T-helper 1 cell treated with Interleukin-12 subunit alpha and Interleukin-12 subunit beta and Interleukin-4 antibody, amounts not matched to agents 30 μg/mL and 1 μg/mL, for 36 hours (primary cell): ENCODE measurements at regions not wholly inside any gene's neighbourhood (a gene's known extent, or its start where the extent isn't known, plus 50 kb on each side); places are given as distances from the start of the nearest gene placed in this dataset.

Experiments used
- H3K27ac Mint-ChIP-seq: one replicate; pipeline ENCODE4 v1.8.0; 2021; ENCODE audit warnings: mild to moderate bottlenecking, mixed read lengths
- H3K27me3 Mint-ChIP-seq: one replicate; pipeline ENCODE4 v1.8.0; 2021; ENCODE audit warnings: low read depth, mixed read lengths
- H3K36me3 Mint-ChIP-seq: one replicate; pipeline ENCODE4 v1.8.0; 2021; ENCODE audit warnings: low read depth, mixed read lengths
- H3K4me1 Mint-ChIP-seq: one replicate; pipeline ENCODE4 v1.8.0; 2021; ENCODE audit warnings: low read depth, mixed read lengths
- H3K4me3 Mint-ChIP-seq: one replicate; pipeline ENCODE4 v1.8.0; 2021; ENCODE audit warnings: mild to moderate bottlenecking, moderate library complexity, mixed read lengths
- H3K9me3 Mint-ChIP-seq: one replicate; pipeline ENCODE4 v1.8.0; 2021; ENCODE audit warnings: mixed read lengths

GRCh38 chr10:123582084-123582989 is 83.8 kb upstream of the GPR26 start:
- peaks cover 22% of the 10 kb centered on the region for H3K27me3 Mint-ChIP-seq
- no peak overlapping the region for H3K4me3 Mint-ChIP-seq
- no peaks in the 10 kb centered on the region for H3K4me1 Mint-ChIP-seq
- H3K27ac Mint-ChIP-seq = no peak overlapping the region
- no peaks in the 10 kb centered on the region for H3K36me3 Mint-ChIP-seq
- H3K9me3 Mint-ChIP-seq = no peaks in the 10 kb centered on the region

DNA sequence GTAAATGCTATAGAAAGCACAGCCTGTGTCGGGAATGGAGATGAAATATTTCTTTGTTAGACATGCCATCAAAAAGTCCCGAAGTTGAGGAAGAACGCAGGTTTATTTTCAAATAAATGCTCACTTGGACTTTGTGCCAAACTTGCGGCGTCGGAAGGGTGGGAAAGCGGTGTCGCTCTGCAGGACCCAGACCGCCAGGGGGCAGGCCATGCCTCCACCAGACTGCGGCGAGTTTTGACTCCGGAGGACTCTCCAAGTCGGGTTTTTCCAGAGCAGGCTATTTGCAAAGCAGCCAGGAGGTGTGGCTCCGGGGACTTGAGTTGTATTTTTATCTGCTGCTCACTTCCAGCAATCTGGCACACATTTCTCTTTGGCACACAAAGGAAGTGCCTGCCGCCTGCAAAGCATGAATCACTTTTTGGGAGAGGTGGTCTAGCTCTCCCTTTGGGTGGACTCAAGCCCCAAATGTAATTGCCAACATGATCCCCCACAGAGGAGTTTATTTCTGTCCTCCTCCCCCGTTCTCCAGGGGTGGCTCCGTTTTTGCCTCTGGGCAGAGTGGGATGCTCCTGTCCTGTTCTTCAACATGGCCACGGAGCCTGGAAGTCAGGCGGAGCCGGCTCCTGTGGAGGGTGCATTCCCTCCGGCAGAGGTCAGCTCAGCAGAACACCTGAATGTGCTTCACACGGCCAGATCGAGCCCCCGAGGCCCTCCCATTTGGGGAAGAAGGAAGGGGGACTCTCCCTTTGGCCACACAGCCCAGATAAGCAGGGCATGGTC is 82.3 kb upstream of the GPR26 start:
- Mint-ChIP-seq H3K36me3 (no peaks in the 10 kb centered on the region), H3K9me3 (no peaks in the 10 kb centered on the region), H3K4me1 (no peaks in the 10 kb centered on the region), H3K27ac (no peak overlapping the region), H3K27me3 (peaks cover 22% of the 10 kb centered on the region), H3K4me3 (no peak overlapping the region)

- no peaks in the 10 kb centered on the region for H3K9me3 Mint-ChIP-seq
- H3K27me3 Mint-ChIP-seq = peaks cover 22% of the 10 kb centered on the region
- H3K27ac Mint-ChIP-seq = no peak overlapping the region
- H3K4me1 Mint-ChIP-seq = no peaks in the 10 kb centered on the region
- no peaks in the 10 kb centered on the region for H3K36me3 Mint-ChIP-seq
- no peak overlapping the region for H3K4me3 Mint-ChIP-seq
Observed at GRCh38 chr10:123584419-123584775, 81.8 kb upstream of the GPR26 start.

- H3K27ac Mint-ChIP-seq = no peak overlapping the region
- H3K9me3 Mint-ChIP-seq = no peaks in the 10 kb centered on the region
- no peaks in the 10 kb centered on the region for H3K36me3 Mint-ChIP-seq
- peaks cover 22% of the 10 kb centered on the region for H3K27me3 Mint-ChIP-seq
- H3K4me1 Mint-ChIP-seq = no peaks in the 10 kb centered on the region
- H3K4me3 Mint-ChIP-seq = no peak overlapping the region
Observed at GRCh38 chr10:123585477-123586445, 80.4 kb upstream of the GPR26 start.

- peaks cover 21% of the 10 kb centered on the region for H3K27me3 Mint-ChIP-seq
- H3K36me3 Mint-ChIP-seq = no peaks in the 10 kb centered on the region
- no peaks in the 10 kb centered on the region for H3K9me3 Mint-ChIP-seq
- no peak overlapping the region for H3K27ac Mint-ChIP-seq
- no peaks in the 10 kb centered on the region for H3K4me1 Mint-ChIP-seq
- H3K4me3 Mint-ChIP-seq = no peak overlapping the region
Observed at GRCh38 chr10:123587110-123587509, 79.0 kb upstream of the GPR26 start.

GRCh38 chr10:123588386-123588914 is 77.7 kb upstream of the GPR26 start:
- Mint-ChIP-seq H3K9me3 (no peaks in the 10 kb centered on the region), H3K4me1 (no peaks in the 10 kb centered on the region), H3K4me3 (no peak overlapping the region), H3K27ac (no peak overlapping the region), H3K36me3 (no peaks in the 10 kb centered on the region), H3K27me3 (peaks cover 10% of the 10 kb centered on the region)

DNA sequence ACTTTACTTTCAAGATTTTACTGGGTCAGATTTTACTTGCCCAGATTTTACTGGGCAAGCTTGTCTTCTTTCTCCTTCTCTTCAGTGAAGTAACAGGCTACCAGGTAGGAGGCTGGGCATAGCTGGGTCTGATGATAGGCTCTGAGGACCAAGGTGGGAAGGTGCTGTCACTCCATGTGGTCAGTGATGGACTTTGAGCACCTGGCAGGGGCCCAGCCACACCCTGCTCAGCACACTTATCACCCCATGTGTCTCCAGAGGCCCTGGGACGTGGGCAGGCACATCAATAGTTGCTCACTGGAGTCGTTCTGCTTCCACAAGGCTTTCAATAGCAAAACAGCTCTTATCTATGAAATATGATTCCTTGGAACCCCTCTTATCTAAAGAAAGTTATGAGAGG is 70.5 kb upstream of the GPR26 start:
- Mint-ChIP-seq H3K4me3 (no peak overlapping the region), H3K27ac (no peak overlapping the region), H3K27me3 (no peaks in the 10 kb centered on the region), H3K4me1 (no peaks in the 10 kb centered on the region), H3K36me3 (no peaks in the 10 kb centered on the region), H3K9me3 (no peaks in the 10 kb centered on the region)

- H3K27me3 Mint-ChIP-seq = no peaks in the 10 kb centered on the region
- no peak overlapping the region for H3K27ac Mint-ChIP-seq
- H3K36me3 Mint-ChIP-seq = no peaks in the 10 kb centered on the region
- H3K4me1 Mint-ChIP-seq = no peaks in the 10 kb centered on the region
- no peaks in the 10 kb centered on the region for H3K9me3 Mint-ChIP-seq
- H3K4me3 Mint-ChIP-seq = no peak overlapping the region
Observed at GRCh38 chr10:123597676-123598075, 68.5 kb upstream of the GPR26 start.

DNA sequence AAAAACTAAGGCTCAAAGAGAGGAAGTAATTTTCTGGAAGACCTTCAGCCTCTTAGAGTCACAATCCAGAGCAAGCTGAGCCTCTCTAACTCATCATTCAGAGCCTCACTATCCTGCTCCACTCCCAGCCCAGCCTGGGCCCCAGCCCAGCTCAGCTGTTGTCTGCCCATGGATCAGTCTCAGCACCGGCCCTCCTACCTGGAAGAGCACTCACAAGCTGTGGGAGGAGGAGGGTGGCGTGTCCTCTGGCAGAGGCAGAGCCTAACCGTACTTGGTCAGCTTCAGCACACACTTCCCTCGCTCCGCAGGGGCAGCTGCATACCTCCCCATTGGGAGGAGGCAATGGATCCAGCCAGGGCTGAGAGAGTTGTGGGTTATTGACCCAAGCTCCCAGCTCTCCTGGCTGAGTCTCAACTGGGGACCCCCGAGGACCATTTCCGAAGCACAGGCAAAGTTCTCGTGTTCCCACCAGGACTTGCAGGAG is 66.7 kb upstream of the GPR26 start:
- Mint-ChIP-seq H3K27ac (no peak overlapping the region), H3K27me3 (no peaks in the 10 kb centered on the region)

DNA sequence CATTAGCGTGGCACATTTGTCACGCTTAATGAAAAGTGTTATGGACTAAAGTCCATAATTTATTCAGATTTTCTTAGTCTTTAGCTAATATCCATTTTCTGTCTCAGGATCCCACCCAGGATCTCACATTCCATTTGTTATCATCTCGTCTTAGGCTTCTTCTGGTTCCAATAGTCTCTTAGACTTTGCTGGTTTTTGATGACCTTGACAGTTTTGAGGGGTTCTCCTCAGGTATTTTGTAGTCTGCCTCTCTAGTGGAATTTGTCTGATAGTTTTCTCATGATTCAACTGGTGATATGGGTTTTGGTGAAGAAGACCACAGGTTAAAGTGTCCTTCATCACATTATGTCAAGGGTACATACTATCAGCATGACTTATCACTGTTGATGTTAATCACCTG is 66.0 kb upstream of the GPR26 start:
- no peaks in the 10 kb centered on the region for H3K27me3 Mint-ChIP-seq
- no peaks in the 10 kb centered on the region for H3K36me3 Mint-ChIP-seq
- no peaks in the 10 kb centered on the region for H3K4me1 Mint-ChIP-seq
- no peaks in the 10 kb centered on the region for H3K9me3 Mint-ChIP-seq
- H3K27ac Mint-ChIP-seq = no peak overlapping the region
- H3K4me3 Mint-ChIP-seq = no peak overlapping the region

More for the DNA sequence above, 66.7 kb upstream of the GPR26 start:
- no peaks in the 10 kb centered on the region for H3K4me1 Mint-ChIP-seq
- H3K9me3 Mint-ChIP-seq = no peaks in the 10 kb centered on the region
- no peak overlapping the region for H3K4me3 Mint-ChIP-seq
- no peaks in the 10 kb centered on the region for H3K36me3 Mint-ChIP-seq

DNA sequence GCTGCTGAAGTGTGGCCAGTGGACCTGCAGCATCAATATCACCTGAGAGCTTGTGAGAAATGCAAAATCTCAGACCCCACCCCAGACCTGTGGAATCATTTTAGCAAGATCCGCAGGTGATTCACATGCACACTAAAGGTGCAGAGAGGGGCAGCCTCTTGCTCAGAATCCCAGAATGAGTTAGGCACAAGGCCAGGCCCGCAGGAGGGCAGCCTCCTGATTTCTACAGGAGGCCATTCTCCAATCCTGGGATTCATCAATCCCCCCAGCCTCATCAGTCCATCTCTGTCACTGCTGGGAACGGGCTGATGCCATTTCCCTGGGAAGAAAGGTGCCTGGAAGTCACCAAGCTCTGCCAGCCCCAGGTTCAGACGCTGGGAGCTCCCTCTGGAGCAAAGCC is 63.0 kb upstream of the GPR26 start:
- Mint-ChIP-seq H3K4me1 (no peaks in the 10 kb centered on the region), H3K9me3 (no peaks in the 10 kb centered on the region), H3K4me3 (no peak overlapping the region), H3K27ac (no peak overlapping the region), H3K27me3 (no peaks in the 10 kb centered on the region), H3K36me3 (no peaks in the 10 kb centered on the region)

DNA sequence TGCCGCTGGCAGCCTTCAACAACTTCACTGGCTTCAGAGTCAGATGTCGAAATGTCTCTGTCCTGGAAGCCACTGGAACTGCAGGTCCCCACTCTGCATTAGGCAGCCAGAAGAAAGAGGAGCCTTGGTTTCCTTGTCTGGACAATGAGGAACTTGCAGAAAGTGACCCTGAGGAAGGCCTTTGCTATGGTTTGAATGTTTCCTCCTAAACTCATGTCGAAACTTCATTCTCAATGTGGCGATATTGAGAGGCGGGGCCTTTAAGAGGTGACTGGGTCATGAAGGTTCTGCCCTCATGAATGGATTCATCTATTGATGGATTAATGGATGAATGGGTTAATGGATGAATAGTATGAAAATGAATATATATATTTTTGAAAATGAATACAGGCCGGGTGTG is 61.6 kb upstream of the GPR26 start:
- Mint-ChIP-seq H3K27me3 (no peaks in the 10 kb centered on the region), H3K9me3 (no peaks in the 10 kb centered on the region), H3K4me3 (no peak overlapping the region), H3K36me3 (no peaks in the 10 kb centered on the region), H3K27ac (no peak overlapping the region), H3K4me1 (no peaks in the 10 kb centered on the region)

DNA sequence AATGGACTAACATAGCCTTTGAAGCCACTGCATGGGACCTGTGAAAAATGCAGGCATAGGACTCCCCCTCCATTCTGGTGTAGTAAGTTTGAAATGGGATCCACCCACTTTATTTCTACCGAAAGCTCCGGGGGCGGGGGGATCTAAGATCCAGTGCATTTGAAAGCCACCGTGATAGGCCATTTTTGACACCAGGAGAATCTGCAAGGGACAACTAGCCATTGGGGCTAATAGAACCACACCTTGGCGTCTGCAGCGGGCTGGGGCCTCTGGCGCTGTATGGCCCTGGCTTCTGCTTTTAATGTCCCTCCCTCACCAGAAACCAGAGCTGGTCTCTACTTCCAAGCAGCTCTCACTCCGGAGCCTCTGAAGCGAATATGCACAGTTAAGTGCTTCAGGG is 60.1 kb upstream of the GPR26 start:
- H3K36me3 Mint-ChIP-seq = no peaks in the 10 kb centered on the region
- no peaks in the 10 kb centered on the region for H3K9me3 Mint-ChIP-seq
- no peak overlapping the region for H3K4me3 Mint-ChIP-seq
- no peaks in the 10 kb centered on the region for H3K4me1 Mint-ChIP-seq
- no peaks in the 10 kb centered on the region for H3K27me3 Mint-ChIP-seq
- H3K27ac Mint-ChIP-seq = no peak overlapping the region

DNA sequence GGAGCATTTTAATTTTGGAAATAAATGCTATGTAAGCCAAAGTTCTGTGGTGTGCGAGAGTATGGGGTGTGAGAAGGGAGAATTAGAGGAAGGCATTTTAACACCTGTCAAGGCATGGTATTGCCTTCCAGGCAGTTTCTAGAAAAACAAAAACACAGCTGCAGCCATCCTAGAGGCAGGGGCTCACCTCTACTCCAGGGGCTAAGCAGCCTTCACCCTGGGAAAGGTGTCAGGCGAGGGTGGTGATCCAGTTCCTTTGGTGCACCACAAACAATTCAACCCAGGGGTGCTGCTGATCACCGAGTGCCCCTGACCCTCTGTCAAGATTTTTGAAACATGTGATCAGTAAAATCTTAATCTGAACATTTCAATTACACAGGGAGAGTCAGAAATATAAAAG is 59.2 kb upstream of the GPR26 start:
- H3K4me1 Mint-ChIP-seq = no peaks in the 10 kb centered on the region
- H3K36me3 Mint-ChIP-seq = no peaks in the 10 kb centered on the region
- no peak overlapping the region for H3K27ac Mint-ChIP-seq
- no peak overlapping the region for H3K4me3 Mint-ChIP-seq
- H3K27me3 Mint-ChIP-seq = no peaks in the 10 kb centered on the region
- H3K9me3 Mint-ChIP-seq = no peaks in the 10 kb centered on the region
